Central memory CD8-positive, alpha-beta T cell (primary cell): ENCODE measurements at regions not wholly inside any gene's neighbourhood (a gene's known extent, or its start where the extent isn't known, plus 50 kb on each side); places are given as distances from the start of the nearest gene placed in this dataset.

Experiments
- ATAC-seq: fragments of 150-1000 bp; cut with Tn5 transposase; replicated peaks from 2 replicates; pipeline ENCODE4 v1.10.0; 2022; ENCODE audit warnings: mild to moderate bottlenecking, moderate FRiP score, moderate number of reproducible peaks; ENCODE audit not compliant: poor library complexity, severe bottlenecking; ENCODE audit errors: extremely low read depth
- DNase-seq, 2 donors: peaks; one replicate each; pipeline ENCODE4 v3.0.0; 2021; ENCODE audit warnings: low spot score in 2 of 2
- H3K27ac Mint-ChIP-seq: one replicate; pipeline ENCODE4 v1.8.0; 2022; ENCODE audit warnings: low read depth, mild to moderate bottlenecking, moderate library complexity, mixed read lengths
- H3K27me3 Mint-ChIP-seq: one replicate; pipeline ENCODE4 v1.8.0; 2022; ENCODE audit warnings: mixed read lengths
- H3K36me3 Mint-ChIP-seq: one replicate; pipeline ENCODE4 v1.8.0; 2022; ENCODE audit warnings: mild to moderate bottlenecking, moderate library complexity, mixed read lengths; ENCODE audit not compliant: insufficient read depth
- H3K4me1 Mint-ChIP-seq: one replicate; pipeline ENCODE4 v1.8.0; 2022; ENCODE audit warnings: mixed read lengths
- H3K4me3 Mint-ChIP-seq: one replicate; pipeline ENCODE4 v1.8.0; 2022; ENCODE audit warnings: mild to moderate bottlenecking, moderate library complexity, mixed read lengths
- H3K9me3 Mint-ChIP-seq: one replicate; pipeline ENCODE4 v1.8.0; 2022; ENCODE audit warnings: mixed read lengths

GRCh38 chr11:96694338-96694737, 304.5 kb downstream of the JRKL start:
- Mint-ChIP-seq H3K36me3 (no peaks in the 10 kb centered on the region), H3K4me3 (no peak overlapping the region), H3K27me3 (no peaks in the 10 kb centered on the region), H3K9me3 (peaks cover 7% of the 10 kb centered on the region), H3K27ac (no peak overlapping the region), H3K4me1 (no peaks in the 10 kb centered on the region)
- DNase-seq (no peak), ATAC-seq (no peak)

GRCh38 chr11:96696731-96697130, 306.9 kb downstream of the JRKL start:
- Mint-ChIP-seq H3K4me1 (no peaks in the 10 kb centered on the region), H3K4me3 (no peak overlapping the region), H3K27me3 (no peaks in the 10 kb centered on the region), H3K9me3 (peaks cover 12% of the 10 kb centered on the region), H3K36me3 (no peaks in the 10 kb centered on the region), H3K27ac (no peak overlapping the region)
- DNase-seq, result no peak
- ATAC-seq, result no peak

DNA sequence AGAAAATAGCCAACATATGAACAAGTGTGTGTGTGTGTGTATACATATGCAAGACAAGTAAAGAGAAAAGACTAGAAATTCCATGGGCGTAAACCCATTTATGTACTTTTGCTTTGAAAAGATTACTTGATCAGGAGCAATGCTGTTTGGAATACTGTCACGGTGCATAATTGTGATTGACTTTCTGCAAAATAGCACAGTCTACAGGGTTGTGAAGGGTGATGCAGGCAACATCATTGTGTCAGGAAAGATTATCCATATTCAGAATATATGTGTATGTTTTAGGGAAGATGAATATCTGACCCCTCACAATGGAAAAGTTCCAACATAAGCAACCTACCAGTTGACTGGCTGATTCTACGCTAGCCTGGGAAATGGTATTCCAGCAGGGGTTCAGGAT, 307.7 kb downstream of the JRKL start:
- Mint-ChIP-seq H3K36me3 (no peaks in the 10 kb centered on the region), H3K27ac (no peak overlapping the region), H3K4me3 (no peak overlapping the region), H3K27me3 (no peaks in the 10 kb centered on the region), H3K4me1 (no peaks in the 10 kb centered on the region), H3K9me3 (peaks cover 15% of the 10 kb centered on the region)
- ATAC-seq (no peak), DNase-seq (no peak)

DNA sequence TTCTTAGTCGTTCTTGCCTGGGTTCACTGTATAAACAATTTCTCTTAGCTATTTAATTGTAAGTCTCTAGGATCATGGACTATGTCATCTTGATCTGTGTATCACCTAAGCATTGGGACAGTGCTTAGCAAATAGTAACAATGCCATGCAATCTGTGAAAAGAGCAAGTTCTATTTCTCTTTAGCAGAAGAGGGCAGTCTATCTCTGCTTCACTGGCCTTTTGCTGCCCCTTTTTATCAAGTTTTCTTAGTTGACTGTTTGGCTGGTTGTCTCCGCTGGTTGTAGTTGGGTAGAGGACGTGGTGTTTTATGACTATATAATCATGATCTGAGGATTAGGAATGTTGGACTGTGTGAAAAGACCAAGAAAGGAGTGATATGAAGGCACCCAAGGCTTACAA, 315.0 kb downstream of the JRKL start:
- H3K4me3 Mint-ChIP-seq, result no peak overlapping the region

DNA sequence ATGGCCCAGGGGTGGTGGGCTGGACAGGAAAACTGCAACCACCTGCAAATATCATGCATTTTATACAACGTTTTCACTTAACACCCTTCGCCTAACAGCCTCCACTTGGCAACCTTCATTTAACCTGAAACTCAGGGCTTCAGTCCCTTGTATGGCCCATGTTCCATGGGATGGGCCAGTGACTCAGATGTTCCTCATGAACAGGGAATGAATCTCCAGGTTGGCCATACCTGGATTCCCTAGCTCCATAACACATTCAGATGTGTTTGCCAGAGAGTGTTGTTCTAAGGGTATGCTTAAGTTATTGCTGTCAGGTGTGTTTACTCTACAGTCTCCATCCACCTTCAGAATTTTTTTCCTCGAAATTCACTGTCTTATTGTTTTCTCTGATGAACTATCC, 316.9 kb downstream of the JRKL start:
- Mint-ChIP-seq H3K4me3 (no peak overlapping the region), H3K36me3 (no peaks in the 10 kb centered on the region), H3K4me1 (no peaks in the 10 kb centered on the region), H3K9me3 (peaks cover 14% of the 10 kb centered on the region), H3K27ac (no peak overlapping the region), H3K27me3 (no peaks in the 10 kb centered on the region)
- DNase-seq, result no peak
- no peak for ATAC-seq

More for the DNA sequence above, 315.0 kb downstream of the JRKL start:
- Mint-ChIP-seq H3K36me3 (no peaks in the 10 kb centered on the region), H3K4me1 (no peaks in the 10 kb centered on the region), H3K27me3 (no peaks in the 10 kb centered on the region), H3K9me3 (peaks cover 14% of the 10 kb centered on the region), H3K27ac (no peak overlapping the region)
- no peak for ATAC-seq
- DNase-seq, result no peak

GRCh38 chr11:96707273-96707672, 317.5 kb downstream of the JRKL start:
- Mint-ChIP-seq H3K27ac (no peak overlapping the region), H3K27me3 (no peaks in the 10 kb centered on the region), H3K4me3 (no peak overlapping the region), H3K4me1 (no peaks in the 10 kb centered on the region), H3K9me3 (peaks cover 12% of the 10 kb centered on the region), H3K36me3 (no peaks in the 10 kb centered on the region)
- no peak for ATAC-seq
- no peak for DNase-seq

DNA sequence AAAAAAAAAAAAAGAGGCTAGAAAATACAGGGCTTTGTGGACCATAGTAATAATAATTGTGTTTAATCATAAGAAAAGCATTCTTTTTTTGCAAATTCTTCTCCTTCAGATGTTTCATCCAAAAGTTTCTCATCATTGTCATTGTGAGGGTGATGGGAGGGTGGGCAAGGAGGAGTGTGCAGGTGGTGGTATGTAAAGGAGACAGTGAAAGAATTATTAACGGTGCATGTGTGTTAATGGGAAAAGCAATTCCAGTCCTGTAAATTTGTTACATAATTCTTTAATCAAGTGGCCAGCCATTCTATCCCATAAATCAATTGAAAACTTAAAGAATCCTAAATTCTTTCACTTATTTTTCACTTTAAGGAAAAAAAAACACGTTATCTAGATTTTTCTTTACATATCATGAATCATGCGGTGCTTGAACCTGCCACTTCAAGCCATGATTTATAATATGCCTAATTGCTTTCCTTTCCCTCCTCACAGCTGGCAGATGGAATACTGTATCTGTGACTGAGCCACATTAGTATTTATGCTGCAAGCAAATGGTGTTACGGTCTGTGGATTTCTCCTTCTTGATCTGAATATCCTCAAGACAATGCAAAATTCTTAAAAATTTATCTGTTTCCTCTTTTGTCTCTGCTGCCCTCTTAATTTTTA, 318.5 kb downstream of the JRKL start:
- no peak overlapping the region for H3K27ac Mint-ChIP-seq
- ATAC-seq (no peak), DNase-seq (no peak)
- H3K27me3 Mint-ChIP-seq, result no peaks in the 10 kb centered on the region
- H3K4me1 Mint-ChIP-seq, result no peaks in the 10 kb centered on the region
- peaks cover 12% of the 10 kb centered on the region for H3K9me3 Mint-ChIP-seq
- H3K36me3 Mint-ChIP-seq, result no peaks in the 10 kb centered on the region
- no peak overlapping the region for H3K4me3 Mint-ChIP-seq

DNA sequence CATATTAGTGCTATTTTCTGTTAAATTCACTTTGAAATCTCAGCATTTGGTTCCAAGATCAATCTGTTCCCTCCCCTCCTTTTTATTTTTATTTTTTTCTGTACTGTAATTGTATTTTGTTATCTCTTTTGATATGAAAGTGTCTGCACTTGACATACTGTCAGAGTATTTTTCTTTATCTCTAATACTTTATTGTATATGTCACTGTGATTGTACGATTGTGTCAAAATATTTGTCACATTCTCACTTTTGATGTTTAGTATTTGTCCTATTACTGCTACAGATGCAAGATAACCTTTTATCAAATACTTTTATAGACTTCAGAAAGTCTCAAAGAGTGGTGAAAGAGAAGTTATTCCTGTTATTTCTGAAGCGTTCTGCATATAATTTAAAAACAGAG, 323.5 kb downstream of the JRKL start:
- no peak overlapping the region for H3K4me3 Mint-ChIP-seq
- H3K36me3 Mint-ChIP-seq, result no peaks in the 10 kb centered on the region

DNA sequence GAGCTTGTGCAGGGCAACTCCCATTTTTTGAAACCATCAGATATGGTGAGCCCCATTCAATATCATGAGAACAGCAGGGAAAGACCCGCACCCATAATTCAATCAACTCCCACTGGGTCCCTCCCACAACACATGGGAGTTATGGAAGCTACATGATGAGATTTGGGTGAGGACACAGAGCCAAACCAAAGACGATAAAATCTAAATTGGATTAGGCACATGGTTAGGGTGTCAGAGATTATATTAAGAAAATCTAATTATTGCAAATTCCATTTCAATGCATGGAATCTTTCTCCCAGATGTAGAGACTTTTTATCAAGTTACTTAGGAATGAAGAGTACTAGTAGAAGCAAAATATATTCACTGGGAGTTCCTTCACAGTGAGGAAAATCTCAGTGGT, 324.9 kb downstream of the JRKL start:
- H3K36me3 Mint-ChIP-seq, result no peaks in the 10 kb centered on the region
- no peaks in the 10 kb centered on the region for H3K27me3 Mint-ChIP-seq
- ATAC-seq (no peak), DNase-seq (no peak)
- peaks cover 18% of the 10 kb centered on the region for H3K9me3 Mint-ChIP-seq
- no peaks in the 10 kb centered on the region for H3K4me1 Mint-ChIP-seq
- no peak overlapping the region for H3K4me3 Mint-ChIP-seq
- no peak overlapping the region for H3K27ac Mint-ChIP-seq

More for the DNA sequence above, 323.5 kb downstream of the JRKL start:
- no peak for ATAC-seq
- Mint-ChIP-seq H3K9me3 (peaks cover 13% of the 10 kb centered on the region), H3K27me3 (no peaks in the 10 kb centered on the region), H3K27ac (no peak overlapping the region), H3K4me1 (no peaks in the 10 kb centered on the region)
- DNase-seq, result no peak

GRCh38 chr11:96715208-96715607, 325.4 kb downstream of the JRKL start:
- ATAC-seq, result no peak

GRCh38 chr11:96736601-96737000, 346.8 kb downstream of the JRKL start:
- Mint-ChIP-seq H3K4me3 (no peak overlapping the region), H3K27ac (no peak overlapping the region), H3K4me1 (no peaks in the 10 kb centered on the region), H3K36me3 (no peaks in the 10 kb centered on the region), H3K27me3 (no peaks in the 10 kb centered on the region), H3K9me3 (peaks cover 13% of the 10 kb centered on the region)
- DNase-seq, result no peak
- ATAC-seq, result no peak

More at GRCh38 chr11:96715208-96715607, 325.4 kb downstream of the JRKL start:
- Mint-ChIP-seq H3K27me3 (no peaks in the 10 kb centered on the region), H3K4me1 (no peaks in the 10 kb centered on the region), H3K27ac (no peak overlapping the region), H3K9me3 (peaks cover 19% of the 10 kb centered on the region), H3K4me3 (no peak overlapping the region), H3K36me3 (no peaks in the 10 kb centered on the region)
- no peak for DNase-seq

DNA sequence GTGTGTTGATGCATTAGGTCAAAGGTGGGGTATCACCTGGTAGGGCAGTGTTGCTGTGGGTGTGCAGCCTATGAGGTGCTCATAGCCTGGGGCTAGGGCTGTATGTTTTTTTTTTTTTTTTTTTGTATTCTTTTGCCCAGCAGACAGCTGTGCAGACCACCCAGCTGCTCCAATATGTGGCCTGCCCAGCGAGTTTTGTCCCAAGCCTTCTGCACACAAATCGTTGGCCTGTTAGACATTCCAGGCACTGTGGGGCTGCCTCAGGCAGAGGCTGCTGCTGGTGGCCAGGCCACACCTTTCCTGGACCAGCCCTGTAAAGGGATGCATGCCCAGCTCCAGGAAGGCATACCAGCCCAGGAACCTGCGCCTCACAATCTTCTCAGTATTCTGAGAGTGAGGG, 348.5 kb downstream of the JRKL start:
- Mint-ChIP-seq H3K27me3 (no peaks in the 10 kb centered on the region), H3K4me3 (no peak overlapping the region), H3K9me3 (peaks cover 19% of the 10 kb centered on the region), H3K27ac (no peak overlapping the region), H3K4me1 (no peaks in the 10 kb centered on the region), H3K36me3 (no peaks in the 10 kb centered on the region)
- ATAC-seq (no peak), DNase-seq (no peak)

- no peaks in the 10 kb centered on the region for H3K36me3 Mint-ChIP-seq
- ATAC-seq (no peak), DNase-seq (no peak)
- no peak overlapping the region for H3K4me3 Mint-ChIP-seq
- H3K27ac Mint-ChIP-seq, result no peak overlapping the region
- no peaks in the 10 kb centered on the region for H3K27me3 Mint-ChIP-seq
- peaks cover 19% of the 10 kb centered on the region for H3K9me3 Mint-ChIP-seq
- H3K4me1 Mint-ChIP-seq, result no peaks in the 10 kb centered on the region
Observed at GRCh38 chr11:96741068-96741467, 351.3 kb downstream of the JRKL start.
